Activated CD8-positive, alpha-beta T cell treated with anti-CD3 and anti-CD28 coated beads, Interleukin-2, amount 10 ng/mL, durations not matched to agents 7 days and 5 days (primary cell): ENCODE measurements at regions not wholly inside any gene's neighbourhood (a gene's known extent, or its start where the extent isn't known, plus 50 kb on each side); places are given as distances from the start of the nearest gene placed in this dataset.
A peak's percentile ranks its signal among the peaks of the same experiment; 100 is the strongest.

Experiments
- ATAC-seq: fragments of 150-1000 bp; cut with Tn5 transposase; one replicate; pipeline ENCODE4 v1.10.0; 2021; ENCODE audit warnings: moderate library complexity
- CTCF ChIA-PET: fragments of 350-600 bp; sonication (Branson Sonifier 250); formaldehyde crosslinking; loops from one replicate; lab custom pipeline; 2021; ENCODE audit warnings: antibody characterized with exemption; lab: Charles Lee
- POLR2A ChIA-PET: fragments of 350-600 bp; sonication (Branson Sonifier 250); formaldehyde crosslinking; loops from one replicate; lab custom pipeline; 2021; ENCODE audit warnings: antibody characterized with exemption; lab: Charles Lee
- DNase-seq: peaks from one replicate; pipeline ENCODE4 v3.0.0-alpha.2; 2020
- H3K27ac Mint-ChIP-seq: one replicate; pipeline ENCODE4 v1.8.0; 2021; ENCODE audit warnings: mild to moderate bottlenecking, mixed read lengths
- H3K27me3 Mint-ChIP-seq: one replicate; pipeline ENCODE4 v1.8.0; 2021; ENCODE audit warnings: low read depth, mixed read lengths
- H3K36me3 Mint-ChIP-seq: one replicate; pipeline ENCODE4 v1.8.0; 2021; ENCODE audit warnings: low read depth, mixed read lengths
- H3K4me1 Mint-ChIP-seq: one replicate; pipeline ENCODE4 v1.8.0; 2021; ENCODE audit warnings: low read depth, mixed read lengths
- H3K4me3 Mint-ChIP-seq: one replicate; pipeline ENCODE4 v1.8.0; 2021; ENCODE audit warnings: mild to moderate bottlenecking, mixed read lengths
- H3K9me3 Mint-ChIP-seq: one replicate; pipeline ENCODE4 v1.8.0; 2022; ENCODE audit warnings: mixed read lengths; ENCODE audit not compliant: insufficient read depth

DNA sequence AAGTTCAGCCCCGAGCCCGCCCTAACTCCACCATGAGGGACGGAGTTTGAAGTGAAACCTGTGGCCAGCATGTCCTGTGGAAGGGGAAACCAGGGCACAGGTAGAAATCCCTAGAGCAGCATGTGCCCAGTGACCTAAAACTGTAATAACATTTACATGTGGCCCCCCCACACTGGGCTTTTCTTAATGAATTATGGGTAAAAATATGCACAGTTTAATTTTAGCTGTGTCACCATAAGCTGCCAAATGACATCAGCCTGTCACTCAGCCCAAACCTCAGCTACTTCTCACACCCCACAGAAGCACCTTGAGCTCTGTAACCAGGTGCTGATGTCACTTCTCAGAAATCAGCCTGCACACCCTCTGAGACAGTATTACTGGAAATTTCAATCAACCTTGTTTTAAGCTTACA lies 50.0 kb upstream of the SLC19A1 start:
- peak; percentile 79 for ATAC-seq
- Mint-ChIP-seq H3K9me3 (peaks cover 4% of the 10 kb centered on the region), H3K36me3 (no peaks in the 10 kb centered on the region), H3K27me3 (peaks cover 17% of the 10 kb centered on the region), H3K27ac (no peak overlapping the region), H3K4me3 (no peak overlapping the region), H3K4me1 (peaks cover 8% of the 10 kb centered on the region)
- ChIA-PET POLR2A (interaction anchor here (0.6 kb wide), 2 partner anchors 236 to 272 kb away, joined by 3 read pairs; no protein-coding TSS in a partner anchor), CTCF (interaction anchor here (0.7 to 1.2 kb wide), 7 partner anchors 10 to 454 kb away, joined by 3 to 5 read pairs (median 3); no protein-coding TSS in a partner anchor)
- DNase-seq, result peak; percentile 89

DNA sequence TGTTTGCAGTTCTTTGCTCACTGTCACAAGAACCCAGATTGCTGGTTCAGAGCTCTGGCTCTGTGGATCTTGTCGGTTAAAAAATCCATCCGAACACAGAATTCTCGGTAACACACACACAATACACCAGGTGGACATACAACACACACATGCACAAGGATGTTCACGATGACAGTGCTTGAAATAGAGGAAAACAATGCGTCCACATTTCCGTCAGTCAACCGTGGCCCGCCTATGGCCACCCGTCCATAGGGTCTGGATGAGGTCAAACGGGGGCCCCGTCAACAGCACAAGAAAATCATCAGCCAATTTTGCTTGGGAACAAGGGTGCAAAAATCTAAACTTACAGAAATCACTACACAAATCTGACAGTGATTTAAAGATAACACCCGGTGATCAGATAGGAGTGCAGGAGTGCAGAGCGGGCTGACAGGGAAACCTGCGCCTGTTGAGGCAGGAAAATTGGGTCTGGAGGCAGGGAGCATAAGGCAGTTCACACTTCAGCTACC lies 50.4 kb upstream of the SLC19A1 start:
- DNase-seq, result no peak
- ATAC-seq, result no peak
- Mint-ChIP-seq H3K27me3 (peaks cover 14% of the 10 kb centered on the region), H3K4me3 (peak overlapping the region; percentile 2), H3K4me1 (peaks cover 8% of the 10 kb centered on the region), H3K36me3 (no peaks in the 10 kb centered on the region), H3K9me3 (no peaks in the 10 kb centered on the region), H3K27ac (no peak overlapping the region)
- POLR2A ChIA-PET, result interaction anchor here (0.6 kb wide), 2 partner anchors 235 to 273 kb away, joined by 3 read pairs; no protein-coding TSS in a partner anchor
- CTCF ChIA-PET, result interaction anchor here (0.7 to 1.2 kb wide), 7 partner anchors 9 to 455 kb away, joined by 3 to 5 read pairs (median 3); no protein-coding TSS in a partner anchor

DNA sequence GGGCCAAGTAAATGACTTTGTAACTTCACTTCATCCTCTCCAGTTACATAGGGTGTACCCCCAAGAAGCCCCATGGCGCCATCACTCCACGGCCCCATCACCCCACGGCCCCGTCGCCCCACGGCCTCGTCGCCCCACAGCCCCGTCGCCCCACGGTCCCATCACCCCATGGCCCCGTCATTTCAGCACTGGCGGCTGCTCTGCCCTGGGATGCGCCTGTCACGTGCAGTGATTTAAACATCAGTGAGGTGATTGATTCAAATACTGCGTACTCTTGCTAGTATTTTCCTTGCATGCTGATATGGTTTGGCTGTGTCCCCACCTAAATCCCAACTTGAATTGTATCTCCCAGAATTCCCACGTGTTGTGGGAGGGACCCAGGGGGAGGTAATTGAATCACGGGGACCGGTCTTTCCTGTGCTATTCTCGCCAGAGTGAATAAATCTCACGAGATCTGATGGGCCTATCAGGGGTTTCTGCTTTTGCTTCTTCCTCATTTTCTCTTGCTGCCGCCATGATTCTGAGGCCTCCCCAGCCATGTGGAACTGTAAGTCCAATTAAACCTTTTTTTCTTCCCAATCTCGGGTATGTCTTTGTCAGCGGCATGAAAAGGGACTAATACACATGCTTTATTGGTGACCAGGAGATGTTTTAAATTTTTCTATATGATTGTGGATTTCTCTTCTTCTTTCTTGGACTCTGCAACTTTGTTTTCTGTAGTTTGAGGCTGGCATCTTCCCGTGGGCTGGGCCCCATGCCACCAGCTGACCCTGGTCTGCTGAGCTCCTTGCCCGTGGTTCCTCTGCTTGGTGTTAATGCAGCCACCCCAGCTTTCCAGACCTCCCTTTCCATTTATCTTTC lies 50.1 kb upstream of the PCBP3 start:
- ATAC-seq (no peak), DNase-seq (peak; percentile 27)
- Mint-ChIP-seq H3K9me3 (no peaks in the 10 kb centered on the region), H3K36me3 (no peaks in the 10 kb centered on the region), H3K27me3 (peaks cover 7% of the 10 kb centered on the region), H3K4me1 (peaks cover 8% of the 10 kb centered on the region), H3K27ac (no peak overlapping the region), H3K4me3 (peak overlapping the region; percentile 2)
- POLR2A ChIA-PET, result interaction anchor here (0.6 kb wide), 1 partner anchor 273 kb away, joined by 3 read pairs; no protein-coding TSS in a partner anchor
- CTCF ChIA-PET, result interaction anchor here (1.2 kb wide), 1 partner anchor 455 kb away, joined by 4 read pairs; no protein-coding TSS in a partner anchor
